ENCODE measurements at regions not wholly inside any gene's neighbourhood (a gene's known extent, or its start where the extent isn't known, plus 50 kb on each side); places are given as distances from the start of the nearest gene placed in this dataset.

DNA sequence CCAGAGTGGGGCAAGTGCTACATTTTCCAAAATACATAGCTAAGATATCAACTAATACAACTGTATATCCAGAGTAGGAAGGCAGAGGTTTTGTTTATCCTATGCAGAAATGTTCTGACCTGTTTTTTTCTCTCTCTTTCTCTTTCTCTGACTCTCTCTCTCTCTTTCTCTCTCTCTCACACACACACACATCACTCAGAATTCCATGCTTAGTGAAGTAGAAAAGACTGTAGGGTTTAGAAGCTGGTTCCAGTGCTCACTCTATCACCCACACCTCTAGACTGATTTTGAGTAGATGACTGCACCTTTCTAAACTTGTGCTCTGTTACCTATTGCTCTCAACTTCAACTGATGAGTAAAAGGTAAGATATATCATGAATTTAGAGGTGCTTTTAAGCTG, 356.7 kb downstream of the LRIG3 start:
- TF ChIP-seq, protein P1, sequence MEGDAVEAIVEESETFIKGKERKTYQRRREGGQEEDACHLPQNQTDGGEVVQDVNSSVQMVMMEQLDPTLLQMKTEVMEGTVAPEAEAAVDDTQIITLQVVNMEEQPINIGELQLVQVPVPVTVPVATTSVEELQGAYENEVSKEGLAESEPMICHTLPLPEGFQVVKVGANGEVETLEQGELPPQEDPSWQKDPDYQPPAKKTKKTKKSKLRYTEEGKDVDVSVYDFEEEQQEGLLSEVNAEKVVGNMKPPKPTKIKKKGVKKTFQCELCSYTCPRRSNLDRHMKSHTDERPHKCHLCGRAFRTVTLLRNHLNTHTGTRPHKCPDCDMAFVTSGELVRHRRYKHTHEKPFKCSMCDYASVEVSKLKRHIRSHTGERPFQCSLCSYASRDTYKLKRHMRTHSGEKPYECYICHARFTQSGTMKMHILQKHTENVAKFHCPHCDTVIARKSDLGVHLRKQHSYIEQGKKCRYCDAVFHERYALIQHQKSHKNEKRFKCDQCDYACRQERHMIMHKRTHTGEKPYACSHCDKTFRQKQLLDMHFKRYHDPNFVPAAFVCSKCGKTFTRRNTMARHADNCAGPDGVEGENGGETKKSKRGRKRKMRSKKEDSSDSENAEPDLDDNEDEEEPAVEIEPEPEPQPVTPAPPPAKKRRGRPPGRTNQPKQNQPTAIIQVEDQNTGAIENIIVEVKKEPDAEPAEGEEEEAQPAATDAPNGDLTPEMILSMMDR (IDR thresholded peaks at IDR 0.05): no peak
- TF ChIP-seq ZFX (IDR thresholded peaks at IDR 0.05; ENCODE audit: borderline replicate concordance): no peak
